ENCODE measurements at regions not wholly inside any gene's neighbourhood (a gene's known extent, or its start where the extent isn't known, plus 50 kb on each side); places are given as distances from the start of the nearest gene placed in this dataset.

DNA sequence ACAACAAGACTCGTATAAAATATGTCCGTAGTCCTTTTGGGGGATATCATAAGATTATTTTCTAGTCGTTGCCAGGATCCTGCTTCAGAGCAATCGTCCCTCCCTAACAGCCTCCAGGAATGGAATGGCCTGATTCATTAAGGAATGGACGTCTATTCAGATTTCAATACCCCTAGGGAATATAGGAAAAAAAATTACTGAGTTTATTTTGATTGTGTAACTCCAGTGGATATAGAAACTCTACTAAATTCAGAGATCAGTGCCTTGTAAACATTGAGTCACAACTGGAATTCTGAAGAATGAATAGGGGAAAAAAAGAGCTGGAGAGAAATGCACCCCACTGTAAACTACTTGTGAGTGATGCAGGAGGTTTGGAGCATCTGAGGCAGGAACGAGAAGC, 1171.5 kb upstream of the GOT2 start:
- H3K36me3 ChIP-seq: no peaks in the 10 kb centered on the region
- no peaks in the 10 kb centered on the region for H3K4me1 ChIP-seq (replicated peaks)
- 61% methylated on average over 6 of the region's 6 CpGs for WGBS
- no peak for TF ChIP-seq POLR2AphosphoS5 (IDR thresholded peaks at IDR 0.05)
- TF ChIP-seq POLR2A (IDR thresholded peaks at IDR 0.05): no peak
- TF ChIP-seq, protein P1, sequence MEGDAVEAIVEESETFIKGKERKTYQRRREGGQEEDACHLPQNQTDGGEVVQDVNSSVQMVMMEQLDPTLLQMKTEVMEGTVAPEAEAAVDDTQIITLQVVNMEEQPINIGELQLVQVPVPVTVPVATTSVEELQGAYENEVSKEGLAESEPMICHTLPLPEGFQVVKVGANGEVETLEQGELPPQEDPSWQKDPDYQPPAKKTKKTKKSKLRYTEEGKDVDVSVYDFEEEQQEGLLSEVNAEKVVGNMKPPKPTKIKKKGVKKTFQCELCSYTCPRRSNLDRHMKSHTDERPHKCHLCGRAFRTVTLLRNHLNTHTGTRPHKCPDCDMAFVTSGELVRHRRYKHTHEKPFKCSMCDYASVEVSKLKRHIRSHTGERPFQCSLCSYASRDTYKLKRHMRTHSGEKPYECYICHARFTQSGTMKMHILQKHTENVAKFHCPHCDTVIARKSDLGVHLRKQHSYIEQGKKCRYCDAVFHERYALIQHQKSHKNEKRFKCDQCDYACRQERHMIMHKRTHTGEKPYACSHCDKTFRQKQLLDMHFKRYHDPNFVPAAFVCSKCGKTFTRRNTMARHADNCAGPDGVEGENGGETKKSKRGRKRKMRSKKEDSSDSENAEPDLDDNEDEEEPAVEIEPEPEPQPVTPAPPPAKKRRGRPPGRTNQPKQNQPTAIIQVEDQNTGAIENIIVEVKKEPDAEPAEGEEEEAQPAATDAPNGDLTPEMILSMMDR (IDR thresholded peaks at IDR 0.05): no peak
- H3K27me3 ChIP-seq (replicated peaks; ENCODE audit: insufficient read depth): no peaks in the 10 kb centered on the region
- DNase-seq (ENCODE audit: low spot score): no peak
- intact Hi-C loops (cut with DNase I): no loop called here
- H3K9me3 ChIP-seq: no peaks in the 10 kb centered on the region
- H3K27ac ChIP-seq: no peak overlapping the region
- no peak overlapping the region for H3K4me3 ChIP-seq

DNA sequence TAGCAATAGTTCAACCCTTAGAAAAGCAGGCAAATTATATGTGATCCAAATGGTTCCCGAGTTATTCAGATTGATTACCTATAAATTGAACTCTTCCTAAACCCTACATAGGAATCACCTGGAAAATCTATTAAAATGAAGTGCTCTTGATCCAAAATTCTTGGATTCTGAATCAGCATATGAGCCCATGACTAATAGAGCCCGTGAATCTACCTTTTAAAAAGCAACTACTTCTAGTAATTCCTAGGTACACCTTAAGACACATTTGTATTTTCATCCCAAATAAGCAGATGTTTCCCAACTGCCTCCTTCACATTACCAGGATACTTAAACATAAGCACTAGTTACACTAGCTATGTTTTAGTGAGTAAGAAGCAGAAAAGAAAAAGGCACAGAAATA, 1171.0 kb upstream of the GOT2 start:
- H3K36me3 ChIP-seq: no peaks in the 10 kb centered on the region
- no peak overlapping the region for H3K27ac ChIP-seq
- 85% methylated on average over 2 of the region's 2 CpGs for WGBS
- no peak for DNase-seq (ENCODE audit: low spot score)
- H3K9me3 ChIP-seq: no peaks in the 10 kb centered on the region
- no peaks in the 10 kb centered on the region for H3K4me1 ChIP-seq (replicated peaks)
- intact Hi-C loops (cut with DNase I): no loop called here
- TF ChIP-seq POLR2AphosphoS5 (IDR thresholded peaks at IDR 0.05) (no peak), POLR2A (IDR thresholded peaks at IDR 0.05) (no peak)
- TF ChIP-seq, protein P1 (IDR thresholded peaks at IDR 0.05): no peak
- no peaks in the 10 kb centered on the region for H3K27me3 ChIP-seq (replicated peaks; ENCODE audit: insufficient read depth)
- no peak overlapping the region for H3K4me3 ChIP-seq

DNA sequence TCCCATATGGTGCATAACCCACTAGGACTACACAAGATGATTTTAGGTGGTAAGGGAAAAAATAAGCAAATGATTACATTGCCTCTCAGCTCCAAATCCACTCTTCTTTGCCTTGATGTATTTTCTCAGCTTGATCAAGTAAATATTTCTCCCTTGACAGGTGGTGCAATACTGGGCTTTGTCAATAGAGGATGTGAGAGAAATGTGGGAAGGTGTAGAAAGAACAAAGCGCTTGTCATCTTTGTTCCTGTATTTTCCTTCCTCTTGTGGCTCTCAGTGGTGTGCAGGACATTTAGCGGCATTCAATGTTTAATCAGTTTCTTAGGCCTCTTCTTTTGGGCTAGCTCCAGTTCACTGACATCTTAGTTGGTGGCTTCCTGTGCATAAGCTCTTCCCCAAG, 1165.8 kb upstream of the GOT2 start:
- H3K27me3 ChIP-seq (replicated peaks; ENCODE audit: insufficient read depth): no peaks in the 10 kb centered on the region
- 68% methylated on average over 2 of the region's 2 CpGs for WGBS
- H3K9me3 ChIP-seq: no peaks in the 10 kb centered on the region
- H3K36me3 ChIP-seq: no peaks in the 10 kb centered on the region
- no peak overlapping the region for H3K4me3 ChIP-seq
- H3K27ac ChIP-seq: no peak overlapping the region
- TF ChIP-seq, protein P1 (IDR thresholded peaks at IDR 0.05): no peak
- H3K4me1 ChIP-seq (replicated peaks): no peaks in the 10 kb centered on the region
- DNase-seq (ENCODE audit: low spot score): no peak
- intact Hi-C loops (cut with DNase I): no loop called here

DNA sequence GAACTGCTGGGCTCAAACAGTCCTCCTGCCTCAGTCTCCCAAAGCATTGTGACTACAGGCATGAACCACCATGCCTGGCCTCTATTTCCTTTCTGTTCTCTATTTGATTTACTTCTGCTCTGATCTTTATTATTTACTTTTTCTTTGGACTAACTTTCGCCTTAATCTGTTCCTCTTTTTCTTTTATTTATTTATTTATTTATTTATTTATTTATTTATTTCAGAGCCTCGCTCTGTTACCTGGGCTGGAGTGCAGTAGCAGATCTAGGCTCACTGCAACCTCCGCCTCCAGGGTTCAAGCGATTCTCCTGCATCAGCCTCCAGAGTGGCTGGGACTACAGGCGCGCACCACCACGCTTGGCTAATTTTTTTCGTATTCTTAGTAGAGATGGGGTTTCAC, 1158.3 kb upstream of the GOT2 start:
- H3K36me3 ChIP-seq: no peaks in the 10 kb centered on the region
- no peak for DNase-seq (ENCODE audit: low spot score)
- H3K27ac ChIP-seq: no peak overlapping the region
- no peaks in the 10 kb centered on the region for H3K27me3 ChIP-seq (replicated peaks; ENCODE audit: insufficient read depth)
- intact Hi-C loops (cut with DNase I): no loop called here
- no peak overlapping the region for H3K4me3 ChIP-seq
- 95% methylated on average over 8 of the region's 8 CpGs for WGBS
- TF ChIP-seq, protein P1 (IDR thresholded peaks at IDR 0.05): no peak
- TF ChIP-seq POLR2A (IDR thresholded peaks at IDR 0.05) (no peak), POLR2AphosphoS5 (IDR thresholded peaks at IDR 0.05) (no peak)
- no peaks in the 10 kb centered on the region for H3K9me3 ChIP-seq
- H3K4me1 ChIP-seq (replicated peaks): no peaks in the 10 kb centered on the region

DNA sequence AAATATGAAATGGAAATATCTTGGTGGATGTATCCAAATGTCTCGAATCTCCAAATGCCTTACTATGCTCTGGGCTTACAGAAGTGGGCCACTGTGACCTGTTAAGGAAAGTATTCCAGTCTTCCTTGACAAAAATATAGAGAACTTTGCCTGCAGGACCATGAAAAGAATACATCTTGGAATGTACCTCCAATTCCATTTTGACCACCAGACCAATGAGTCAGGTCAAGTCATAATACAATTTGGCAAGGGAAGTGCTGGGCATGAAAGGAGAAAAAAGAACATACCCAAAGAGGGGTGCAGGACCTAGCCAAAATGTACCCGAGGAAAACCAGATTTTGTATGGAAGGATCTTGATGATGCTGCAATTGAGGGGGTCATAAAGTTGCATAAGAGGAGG, 1153.7 kb upstream of the GOT2 start:
- no peaks in the 10 kb centered on the region for H3K4me1 ChIP-seq (replicated peaks)
- WGBS: 91% methylated on average over 2 of the region's 2 CpGs
- no peak overlapping the region for H3K27ac ChIP-seq
- intact Hi-C loops (cut with DNase I): loop anchor here (5.0 kb wide), 1 partner anchor 236 kb away; no protein-coding TSS in a partner anchor
- H3K9me3 ChIP-seq: no peaks in the 10 kb centered on the region
- DNase-seq (ENCODE audit: low spot score): no peak
- TF ChIP-seq, protein P1 (IDR thresholded peaks at IDR 0.05): no peak
- TF ChIP-seq POLR2A (IDR thresholded peaks at IDR 0.05) (no peak), POLR2AphosphoS5 (IDR thresholded peaks at IDR 0.05) (no peak)
- no peaks in the 10 kb centered on the region for H3K36me3 ChIP-seq
- no peaks in the 10 kb centered on the region for H3K27me3 ChIP-seq (replicated peaks; ENCODE audit: insufficient read depth)
- H3K4me3 ChIP-seq: no peak overlapping the region

Measured in prostate gland (tissue), 2 donors.